Stimulated activated CD4-positive, alpha-beta T cell treated with anti-CD3 and anti-CD28 coated beads, Interleukin-4, amount 100 ng/mL, for 1 hour (primary cell): ENCODE measurements at regions not wholly inside any gene's neighbourhood (a gene's known extent, or its start where the extent isn't known, plus 50 kb on each side); places are given as distances from the start of the nearest gene placed in this dataset.
A peak's percentile ranks its signal among the peaks of the same experiment; 100 is the strongest.

Source experiments
- DNase-seq: peaks from one replicate; pipeline ENCODE4 v3.0.0-alpha.2; 2020

- no peak for DNase-seq
These were observed 75.9 kb downstream of the EDN3 start for GRCh38 chr20:59376109-59376841.

GRCh38 chr20:59376998-59377397 is 76.6 kb downstream of the EDN3 start:
- no peak for DNase-seq

GRCh38 chr20:59377842-59378241 is 77.4 kb downstream of the EDN3 start:
- no peak for DNase-seq

GRCh38 chr20:59378396-59378795 is 78.0 kb downstream of the EDN3 start:
- DNase-seq = no peak

- DNase-seq = no peak
These were observed 78.6 kb downstream of the EDN3 start for GRCh38 chr20:59378966-59379365.

GRCh38 chr20:59381689-59382088 is 81.3 kb downstream of the EDN3 start:
- DNase-seq = no peak

GRCh38 chr20:59382157-59382725 is 81.8 kb downstream of the EDN3 start:
- no peak for DNase-seq

- no peak for DNase-seq
These were observed 82.5 kb downstream of the EDN3 start for GRCh38 chr20:59382907-59383306.

GRCh38 chr20:59385038-59385437 is 84.6 kb downstream of the EDN3 start:
- DNase-seq = no peak

GRCh38 chr20:59385480-59385879 is 85.1 kb downstream of the EDN3 start:
- DNase-seq = no peak

- DNase-seq = no peak
These were observed 86.4 kb downstream of the EDN3 start for GRCh38 chr20:59386809-59387208.

- no peak for DNase-seq
These were observed 87.5 kb downstream of the EDN3 start for GRCh38 chr20:59387891-59388290.

- DNase-seq = no peak
These were observed 88.0 kb downstream of the EDN3 start for GRCh38 chr20:59388402-59388801.

- no peak for DNase-seq
These were observed 90.0 kb downstream of the EDN3 start for GRCh38 chr20:59390437-59390836.

- DNase-seq = no peak
These were observed 91.6 kb downstream of the EDN3 start for GRCh38 chr20:59391975-59392374.

GRCh38 chr20:59392736-59393135 is 92.3 kb downstream of the EDN3 start:
- no peak for DNase-seq

GRCh38 chr20:59393142-59393541 is 92.7 kb downstream of the EDN3 start:
- DNase-seq = no peak

- no peak for DNase-seq
These were observed 95.3 kb downstream of the EDN3 start for GRCh38 chr20:59395729-59396128.

- no peak for DNase-seq
These were observed 98.3 kb downstream of the EDN3 start for GRCh38 chr20:59398537-59399205.

GRCh38 chr20:59399426-59400099 is 99.2 kb downstream of the EDN3 start:
- DNase-seq = no peak

GRCh38 chr20:59400708-59401107 is 100.3 kb downstream of the EDN3 start:
- peak; percentile 25 for DNase-seq

- DNase-seq = no peak
These were observed 102.3 kb downstream of the EDN3 start for GRCh38 chr20:59402681-59403080.

GRCh38 chr20:59403261-59403961 is 103.0 kb downstream of the EDN3 start:
- peak; percentile 78 for DNase-seq
